Keratinocyte (primary cell): ENCODE measurements at regions not wholly inside any gene's neighbourhood (a gene's known extent, or its start where the extent isn't known, plus 50 kb on each side); places are given as distances from the start of the nearest gene placed in this dataset.

Experiments used
- DNase-seq: peaks from one replicate; pipeline ENCODE4 v3.0.0-alpha.2; 2011; ENCODE audit warnings: low read depth, missing footprints, low spot score
- FAIRE-seq: peaks from 2 replicates; lab custom pipeline; 2011; peaks lifted over from hg19 to GRCh38; lab: Jason Lieb, UNC
- H2AFZ ChIP-seq: 2 replicates; pipeline ENCODE4 v1.6.0; 2012; ENCODE audit warnings: low read length, control low read depth, inconsistent platforms; ENCODE audit not compliant: control insufficient read depth
- H3K27ac ChIP-seq: 2 replicates; pipeline ENCODE4 v1.5.1; 2011; ENCODE audit warnings: low read length; ENCODE audit not compliant: control insufficient read depth, insufficient read depth
- H3K27me3 ChIP-seq: 3 replicates; pipeline ENCODE4 v1.6.0; 2011; ENCODE audit warnings: low read length; ENCODE audit not compliant: control insufficient read depth, insufficient read depth; ENCODE audit errors: extremely low read depth
- H3K36me3 ChIP-seq, 2 experiments: 2 replicates in 1 of 2; 3 replicates in 1 of 2; pipeline ENCODE4 v1.5.1; 2011; ENCODE audit warnings: low read length in 2 of 2, mild to moderate bottlenecking in 1 of 2; ENCODE audit not compliant: control insufficient read depth in 2 of 2, insufficient read depth in 2 of 2; ENCODE audit errors: extremely low read depth in 1 of 2
- H3K4me1 ChIP-seq: 3 replicates; pipeline ENCODE4 v1.5.1; 2011; ENCODE audit warnings: low read length; ENCODE audit not compliant: control insufficient read depth, insufficient read depth; ENCODE audit errors: extremely low read depth
- H3K4me2 ChIP-seq: 3 replicates; pipeline ENCODE4 v1.6.0; 2011; ENCODE audit warnings: low read depth, low read length; ENCODE audit not compliant: control insufficient read depth, insufficient read depth; ENCODE audit errors: extremely low read depth
- H3K4me3 ChIP-seq, 3 experiments: fragments of 200-600 bp in 1 of 3; sonication (generic) in 1 of 3; 2 replicates in 2 of 3; 3 replicates in 1 of 3; pipeline ENCODE4 v1.5.1; 2011 to 2016; ENCODE audit warnings: low read length in 3 of 3, mild to moderate bottlenecking in 3 of 3, control low read depth in 2 of 3, inconsistent platforms in 1 of 3, low read depth in 1 of 3, mixed read lengths in 1 of 3, mixed run types in 1 of 3, moderate library complexity in 1 of 3; ENCODE audit not compliant: control insufficient read depth in 2 of 3, insufficient read depth in 2 of 3; ENCODE audit errors: extremely low read depth in 1 of 3
- H3K79me2 ChIP-seq: 2 replicates; pipeline ENCODE4 v1.6.0; 2012; ENCODE audit warnings: low read length; ENCODE audit not compliant: control insufficient read depth, insufficient read depth
- H3K9ac ChIP-seq: 3 replicates; pipeline ENCODE4 v1.6.0; 2011; ENCODE audit warnings: low read length; ENCODE audit not compliant: control insufficient read depth, insufficient read depth; ENCODE audit errors: extremely low read depth
- H3K9me1 ChIP-seq: 3 replicates; pipeline ENCODE4 v1.6.0; 2011; ENCODE audit warnings: low read length; ENCODE audit not compliant: control insufficient read depth, insufficient read depth; ENCODE audit errors: extremely low read depth
- H3K9me3 ChIP-seq: 2 replicates; pipeline ENCODE4 v1.5.1; 2012; ENCODE audit warnings: low read depth, low read length; ENCODE audit not compliant: control insufficient read depth
- H4K20me1 ChIP-seq: 3 replicates; pipeline ENCODE4 v1.6.0; 2011; ENCODE audit warnings: low read length; ENCODE audit not compliant: control insufficient read depth, insufficient read depth; ENCODE audit errors: extremely low read depth
- EZH2 ChIP-seq: IDR thresholded peaks from one replicate; pipeline ENCODE4 v1.6.1; 2012; ENCODE audit warnings: inconsistent platforms, mild to moderate bottlenecking, low read length, moderate library complexity
- dilution Hi-C: fragments of 300-500 bp; cut with MboI; formaldehyde crosslinking; loops from one replicate; pipeline ENCODE4 v1.7.0; 2020; ENCODE audit warnings: low sequenced_read_pairs; ENCODE audit not compliant: extremely low pct_ligation_motif_present
- TF ChIP-seq, protein P1 (sequence below), 3 experiments: IDR thresholded peaks in 1 of 3; conservative IDR thresholded peaks in 1 of 3; optimal IDR thresholded peaks in 1 of 3; 2 replicates in 2 of 3; 3 replicates in 1 of 3; pipeline versions ENCODE3 to v1.5.1; 2011; ENCODE audit warnings: low read length in 3 of 3, mild to moderate bottlenecking in 3 of 3, moderate library complexity in 2 of 3, control low read depth in 1 of 3, inconsistent platforms in 1 of 3; ENCODE audit not compliant: insufficient read depth in 2 of 3; ENCODE audit errors: extremely low read depth in 1 of 3

DNA sequence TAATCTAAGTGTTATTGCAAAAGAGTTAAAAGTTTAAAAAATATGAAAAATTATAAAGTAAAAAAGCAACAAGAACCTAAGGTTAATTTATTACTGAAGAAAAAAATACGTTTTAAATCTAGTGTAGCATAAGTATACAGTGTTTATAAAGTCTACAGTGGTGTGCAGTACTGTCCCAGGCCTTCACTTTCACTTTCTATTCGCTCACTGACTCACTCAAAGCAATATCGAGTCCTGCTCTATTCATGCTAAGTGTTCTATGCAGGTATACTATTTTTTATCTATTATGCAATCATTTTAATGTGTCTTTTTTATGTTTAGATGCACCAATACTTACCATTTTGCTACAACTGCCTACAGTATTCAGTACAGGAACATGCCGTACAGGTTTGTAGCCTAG, 113.0 kb downstream of the MANEA start:
- dilution Hi-C loops = no loop called here
- no peak for FAIRE-seq
- no peak overlapping the region for H3K4me2 ChIP-seq

DNA sequence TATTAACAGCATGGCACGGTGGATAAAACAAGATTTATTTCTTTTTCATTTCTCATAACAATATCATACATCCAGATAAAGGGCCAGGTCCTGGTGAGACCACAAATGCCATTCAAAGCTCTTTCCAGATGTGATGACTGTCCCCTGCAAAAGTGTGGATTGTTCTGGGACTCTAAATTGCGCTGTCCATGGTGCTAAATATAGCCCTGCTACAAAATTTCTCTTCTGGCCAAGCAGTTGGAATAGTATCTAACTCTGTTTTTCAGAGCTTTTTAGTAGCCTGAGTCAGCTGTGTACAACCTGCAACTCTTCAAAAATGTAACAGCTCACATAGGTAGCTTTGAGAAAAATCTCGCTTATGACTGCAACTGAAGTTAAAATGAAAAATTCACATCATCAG, 115.8 kb downstream of the MANEA start:
- no peak overlapping the region for H3K4me3 ChIP-seq
- no peaks in the 10 kb centered on the region for H3K9me3 ChIP-seq
- H3K9me1 ChIP-seq = no peaks in the 10 kb centered on the region
- H2AFZ ChIP-seq = no peak overlapping the region
- H4K20me1 ChIP-seq = no peaks in the 10 kb centered on the region
- TF ChIP-seq, protein P1, sequence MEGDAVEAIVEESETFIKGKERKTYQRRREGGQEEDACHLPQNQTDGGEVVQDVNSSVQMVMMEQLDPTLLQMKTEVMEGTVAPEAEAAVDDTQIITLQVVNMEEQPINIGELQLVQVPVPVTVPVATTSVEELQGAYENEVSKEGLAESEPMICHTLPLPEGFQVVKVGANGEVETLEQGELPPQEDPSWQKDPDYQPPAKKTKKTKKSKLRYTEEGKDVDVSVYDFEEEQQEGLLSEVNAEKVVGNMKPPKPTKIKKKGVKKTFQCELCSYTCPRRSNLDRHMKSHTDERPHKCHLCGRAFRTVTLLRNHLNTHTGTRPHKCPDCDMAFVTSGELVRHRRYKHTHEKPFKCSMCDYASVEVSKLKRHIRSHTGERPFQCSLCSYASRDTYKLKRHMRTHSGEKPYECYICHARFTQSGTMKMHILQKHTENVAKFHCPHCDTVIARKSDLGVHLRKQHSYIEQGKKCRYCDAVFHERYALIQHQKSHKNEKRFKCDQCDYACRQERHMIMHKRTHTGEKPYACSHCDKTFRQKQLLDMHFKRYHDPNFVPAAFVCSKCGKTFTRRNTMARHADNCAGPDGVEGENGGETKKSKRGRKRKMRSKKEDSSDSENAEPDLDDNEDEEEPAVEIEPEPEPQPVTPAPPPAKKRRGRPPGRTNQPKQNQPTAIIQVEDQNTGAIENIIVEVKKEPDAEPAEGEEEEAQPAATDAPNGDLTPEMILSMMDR (optimal IDR thresholded peaks at IDR 0.05 in 1 of 3, IDR thresholded peaks at IDR 0.05 in 1 of 3, conservative IDR thresholded peaks at IDR 0.05 in 1 of 3; ENCODE audit: extremely low read depth in 1 of 3, insufficient read depth in 2 of 3, low read length in 3 of 3) = no peak
- TF ChIP-seq EZH2 = no peak
- H3K9ac ChIP-seq = no peak overlapping the region
- no peaks in the 10 kb centered on the region for H3K4me1 ChIP-seq
- H3K79me2 ChIP-seq = no peaks in the 10 kb centered on the region
- H3K27ac ChIP-seq = no peak overlapping the region
- H3K27me3 ChIP-seq = no peaks in the 10 kb centered on the region
- FAIRE-seq = no peak
- H3K4me2 ChIP-seq = no peak overlapping the region
- H3K36me3 ChIP-seq = no peaks in the 10 kb centered on the region
- dilution Hi-C loops = no loop called here
- no peak for DNase-seq

More for the DNA sequence above, 113.0 kb downstream of the MANEA start:
- Histone ChIP-seq H3K4me3 (no peak overlapping the region), H3K79me2 (no peaks in the 10 kb centered on the region), H3K9ac (no peak overlapping the region), H2AFZ (no peak overlapping the region), H3K27me3 (no peaks in the 10 kb centered on the region), H4K20me1 (no peaks in the 10 kb centered on the region), H3K9me3 (no peaks in the 10 kb centered on the region), H3K36me3 (no peaks in the 10 kb centered on the region), H3K9me1 (no peaks in the 10 kb centered on the region), H3K27ac (no peak overlapping the region), H3K4me1 (no peaks in the 10 kb centered on the region)
- no peak for DNase-seq
- no peak for TF ChIP-seq EZH2
- TF ChIP-seq, protein P1 (optimal IDR thresholded peaks at IDR 0.05 in 1 of 3, IDR thresholded peaks at IDR 0.05 in 1 of 3, conservative IDR thresholded peaks at IDR 0.05 in 1 of 3; ENCODE audit: extremely low read depth in 1 of 3, insufficient read depth in 2 of 3, low read length in 3 of 3) = no peak
